HG03442 (cell line): ENCODE measurements at regions not wholly inside any gene's neighbourhood (a gene's known extent, or its start where the extent isn't known, plus 50 kb on each side); places are given as distances from the start of the nearest gene placed in this dataset.

Experiments used
- ATAC-seq: cut with Tn5 transposase; IDR thresholded peaks from one replicate; pipeline ENCODE4 v1.9.1; 2021; ENCODE audit warnings: mild to moderate bottlenecking, moderate library complexity; ENCODE audit not compliant: unreplicated experiment

DNA sequence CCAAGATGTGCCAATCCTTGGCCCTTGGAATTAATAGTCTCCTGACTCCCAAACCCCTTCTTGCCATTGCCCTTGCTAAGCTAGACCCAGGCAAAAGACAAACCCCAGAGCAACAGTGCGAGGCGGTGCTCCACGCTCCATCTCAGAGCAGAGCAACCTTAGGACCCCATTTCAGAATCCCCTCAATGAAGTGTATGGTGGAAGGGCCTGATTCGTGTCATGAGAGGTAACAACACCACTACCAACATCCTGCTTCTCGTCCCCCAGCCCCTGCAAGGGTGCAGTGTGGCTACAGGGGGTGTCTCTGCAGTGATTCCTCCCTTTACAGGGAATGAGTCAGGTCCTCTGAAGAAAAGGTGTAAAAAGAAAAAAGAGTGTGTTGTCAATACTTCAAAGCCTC lies 103.9 kb upstream of the IRF2BP2 start:
- ATAC-seq: no peak

DNA sequence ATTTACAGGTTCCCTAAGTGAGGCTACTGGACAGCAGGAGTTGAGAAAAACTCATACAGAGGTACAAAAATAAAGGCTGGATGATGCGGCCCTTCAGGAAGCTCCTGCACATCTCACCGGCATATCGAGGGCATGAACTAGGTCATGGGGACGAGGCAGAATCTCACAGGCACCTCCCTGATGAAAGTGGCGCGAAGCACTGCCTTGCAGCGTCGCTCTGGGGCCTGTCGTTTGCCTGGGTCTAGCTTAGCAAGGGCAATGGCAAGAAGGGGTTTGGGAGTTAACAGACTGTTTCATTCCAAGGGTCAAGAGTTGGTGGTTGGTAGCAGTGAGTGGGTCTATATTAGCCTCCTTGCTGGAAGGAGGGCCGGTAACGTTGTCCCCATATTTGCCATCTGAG lies 103.5 kb upstream of the IRF2BP2 start:
- no peak for ATAC-seq

DNA sequence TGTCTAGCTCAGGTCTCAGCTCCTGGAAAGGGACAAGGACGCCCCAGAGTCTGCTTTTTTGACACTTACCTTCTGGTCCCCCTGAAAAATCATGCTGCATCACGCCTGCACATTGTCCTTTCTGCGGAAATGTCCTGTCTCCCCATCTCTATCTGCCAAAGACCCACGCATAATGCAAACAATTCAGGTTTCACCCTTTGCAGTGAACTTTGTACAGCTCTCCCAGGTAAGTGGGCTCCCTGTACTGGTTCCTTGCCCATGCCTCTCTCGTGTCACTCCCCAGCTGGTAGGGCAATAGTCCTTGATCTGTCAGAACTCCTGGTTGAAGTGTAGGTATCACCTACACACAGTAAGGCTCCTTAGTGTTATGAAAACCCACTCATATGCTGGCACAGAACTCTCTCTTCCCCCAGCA lies 102.9 kb upstream of the IRF2BP2 start:
- no peak for ATAC-seq

DNA sequence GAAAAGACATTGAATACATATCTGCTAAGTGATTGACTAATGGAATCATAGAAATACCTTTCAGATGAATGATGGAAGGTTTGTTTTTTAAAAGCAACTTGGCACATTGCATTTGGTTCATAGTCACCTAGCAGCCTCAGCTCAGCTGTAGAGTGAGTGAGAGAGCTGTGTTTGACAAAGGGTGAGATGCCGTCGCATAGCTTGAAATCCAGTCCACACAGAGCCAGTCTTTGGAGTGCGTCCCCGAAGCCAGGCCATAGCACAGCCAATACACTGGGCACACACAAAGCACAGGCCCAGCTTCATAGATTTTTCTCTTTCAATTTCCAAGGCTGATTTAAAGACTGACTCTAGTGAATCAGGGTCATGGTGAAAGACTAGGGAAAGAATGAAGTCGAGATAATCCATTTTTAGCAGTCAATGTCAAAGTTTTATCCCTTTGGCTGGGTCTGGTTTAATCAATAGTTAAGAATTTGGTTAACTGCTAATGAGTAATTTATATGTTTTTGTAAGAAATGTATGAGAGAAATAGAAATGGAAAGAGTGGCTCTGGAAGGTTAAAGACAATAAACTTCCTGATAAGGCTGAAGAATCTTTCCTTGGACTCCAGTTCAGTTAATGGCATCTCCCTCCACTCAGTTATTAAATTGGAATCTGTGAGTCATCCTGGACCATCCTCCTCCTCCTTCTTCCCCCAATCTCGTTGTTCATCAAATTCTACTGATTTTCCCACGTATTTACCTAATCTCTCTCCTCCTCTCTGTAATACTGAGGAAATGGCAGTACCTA lies 101.2 kb upstream of the IRF2BP2 start:
- no peak for ATAC-seq

DNA sequence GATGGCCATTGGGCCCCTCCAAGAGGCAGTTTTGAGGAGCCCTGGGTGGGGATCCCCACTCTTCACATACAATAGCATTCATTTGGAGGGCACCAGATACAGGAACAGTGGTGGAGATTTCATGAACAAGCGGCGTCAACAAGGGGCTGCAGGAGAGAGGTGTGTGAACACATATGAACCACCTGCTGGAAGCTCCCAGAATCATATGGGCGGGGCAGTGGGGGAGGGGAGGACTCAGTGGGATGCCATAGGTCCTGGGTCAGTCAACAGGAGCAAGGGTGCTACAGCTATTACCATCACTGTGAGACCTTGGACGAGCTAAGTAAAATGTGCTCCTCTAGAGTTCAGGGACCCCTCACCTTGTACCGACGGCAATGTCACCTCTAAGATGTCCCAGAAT lies 100.4 kb upstream of the IRF2BP2 start:
- no peak for ATAC-seq

DNA sequence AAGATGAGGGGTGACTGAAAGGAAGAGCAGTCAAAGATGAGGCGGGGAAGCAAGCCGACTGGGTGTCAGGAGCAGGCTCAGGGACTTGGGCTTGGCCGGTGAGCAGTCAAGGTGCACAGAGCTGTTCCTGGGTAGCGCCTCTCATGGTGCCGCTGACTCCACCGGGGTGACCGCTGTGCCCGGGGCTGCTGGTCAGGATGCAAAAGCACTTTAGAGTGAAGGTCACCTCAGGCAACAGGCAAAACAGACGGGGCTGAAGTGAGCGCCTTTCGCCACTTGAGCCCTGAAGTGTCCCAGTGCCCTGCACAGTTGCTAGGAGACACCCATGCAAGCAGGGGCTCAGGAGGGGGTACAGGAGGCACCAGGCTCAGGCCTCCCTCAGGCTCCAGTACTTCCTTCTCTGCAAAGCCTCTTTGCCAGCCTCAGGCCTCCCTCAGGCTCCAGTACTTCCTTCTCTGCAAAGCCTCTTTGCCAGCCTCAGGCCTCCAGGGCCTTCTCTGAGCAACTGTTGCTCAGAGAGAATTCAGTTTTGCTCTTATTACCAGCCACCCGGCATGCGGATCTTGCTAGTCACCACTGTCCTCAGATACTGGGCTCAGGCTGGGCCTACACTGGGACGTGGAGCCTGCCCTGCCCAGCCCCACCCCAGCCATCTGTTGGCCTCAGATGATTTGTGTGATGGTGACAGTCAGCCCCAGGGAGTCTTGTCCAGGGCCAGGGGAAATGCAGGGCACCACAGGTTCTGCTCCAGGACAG lies 99.7 kb upstream of the IRF2BP2 start:
- ATAC-seq: no peak

DNA sequence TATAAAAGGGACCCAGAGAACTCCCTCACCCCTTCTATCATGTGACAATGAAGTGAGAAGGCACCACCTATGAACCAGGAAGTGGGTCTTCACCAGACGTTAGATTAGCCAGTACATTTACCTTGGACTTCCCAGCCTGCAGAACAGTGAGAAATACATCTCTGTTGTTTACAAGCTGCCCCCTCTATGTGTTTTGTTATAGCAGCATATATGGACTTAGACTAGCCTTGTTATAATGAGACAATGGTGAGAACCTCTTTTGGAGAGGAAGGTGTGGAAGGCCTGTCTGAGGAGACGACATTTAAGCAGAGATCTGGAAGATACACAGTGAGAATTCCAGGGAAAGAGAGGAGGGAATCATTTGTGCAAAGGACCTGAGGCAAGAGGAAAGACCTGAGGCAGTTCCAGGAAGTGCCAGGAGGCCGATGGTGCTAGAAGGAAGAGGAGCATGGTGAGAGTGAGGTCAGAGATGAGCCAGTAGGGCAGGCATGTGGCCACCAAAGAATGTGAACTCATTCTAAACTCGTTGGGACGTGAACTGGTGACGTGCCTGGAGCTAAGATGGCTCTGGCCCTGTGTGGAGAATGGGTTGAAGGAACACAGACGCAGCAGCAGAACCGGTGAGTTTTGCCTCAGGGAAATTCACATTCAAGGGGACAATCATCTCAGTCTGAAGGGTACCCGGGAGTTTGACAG lies 98.9 kb upstream of the IRF2BP2 start:
- ATAC-seq: no peak

DNA sequence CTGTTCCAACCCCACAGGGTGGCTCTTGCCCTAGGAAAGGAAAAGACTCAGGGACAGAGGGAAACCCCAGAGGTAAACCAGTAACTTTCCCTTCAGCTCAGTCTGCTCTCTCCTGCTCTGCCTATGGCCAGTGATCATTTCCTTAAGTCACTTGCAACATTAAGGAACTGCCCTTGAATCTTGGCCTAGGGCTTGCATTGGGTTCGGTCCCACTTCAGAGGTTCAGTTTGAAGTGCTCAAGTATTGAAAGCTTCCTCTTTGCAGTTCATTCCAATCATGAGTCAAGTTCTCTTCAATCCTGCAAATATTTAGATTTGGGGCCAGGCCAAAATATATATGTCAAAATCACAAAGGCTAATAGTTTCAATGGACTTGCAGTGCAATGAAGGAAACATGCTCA lies 97.7 kb upstream of the IRF2BP2 start:
- no peak for ATAC-seq

DNA sequence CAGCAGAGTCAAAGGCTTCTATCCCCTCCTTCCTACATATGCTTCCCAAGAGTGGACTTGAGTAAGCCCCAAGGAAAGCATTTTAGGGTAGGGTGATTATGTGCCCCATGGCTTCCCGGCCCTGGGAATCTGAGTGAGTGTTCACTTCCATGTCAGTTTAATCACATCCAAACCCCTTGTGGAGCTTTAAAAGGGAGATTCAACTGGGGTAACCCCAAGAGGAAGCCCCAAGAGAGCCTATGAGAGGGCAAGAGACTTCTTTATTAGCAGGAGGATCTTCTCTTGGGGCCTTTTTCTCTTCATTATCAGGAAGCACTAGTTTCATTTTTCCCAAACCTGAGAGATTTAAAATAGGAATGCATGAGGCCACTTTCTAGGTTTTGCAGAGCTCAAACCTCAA lies 97.0 kb upstream of the IRF2BP2 start:
- ATAC-seq: no peak

DNA sequence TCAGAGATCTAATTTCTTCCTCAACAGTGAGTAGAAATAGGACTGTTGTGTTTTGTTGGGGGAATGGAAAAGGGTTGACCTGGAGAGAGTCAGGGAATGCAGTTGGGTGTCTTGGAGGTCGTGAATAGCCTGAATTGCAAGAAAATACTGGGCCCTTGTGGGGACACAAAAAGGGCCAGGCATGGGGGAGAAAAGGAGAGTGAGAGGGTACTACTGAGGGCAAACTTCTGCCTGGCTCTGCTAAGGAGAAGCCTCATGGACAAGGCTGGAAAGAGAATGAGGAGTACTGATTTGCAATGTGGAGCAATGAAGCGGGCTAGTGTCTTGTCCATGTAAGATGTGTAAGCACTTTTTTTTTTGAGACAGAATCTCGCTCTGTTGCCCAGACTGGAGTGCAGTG lies 96.2 kb upstream of the IRF2BP2 start:
- ATAC-seq: no peak

DNA sequence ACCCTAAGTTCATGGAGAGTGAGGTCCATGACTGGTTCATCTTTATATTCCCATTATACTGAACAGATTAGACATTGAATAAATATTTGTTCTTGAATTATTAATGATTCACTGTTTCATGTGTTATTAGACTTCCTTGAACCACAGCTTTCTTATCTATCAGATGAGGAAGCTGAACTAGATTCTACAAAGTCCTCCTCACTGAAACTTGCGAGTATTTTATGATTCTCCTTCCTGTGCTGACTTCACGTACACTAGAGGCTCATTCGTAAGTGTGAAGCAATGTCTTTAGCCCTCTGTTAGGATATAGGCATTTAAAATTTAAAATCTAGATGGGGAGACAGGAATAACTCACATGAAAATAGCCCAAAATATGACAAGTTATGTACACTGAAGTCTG lies 95.6 kb upstream of the IRF2BP2 start:
- no peak for ATAC-seq

DNA sequence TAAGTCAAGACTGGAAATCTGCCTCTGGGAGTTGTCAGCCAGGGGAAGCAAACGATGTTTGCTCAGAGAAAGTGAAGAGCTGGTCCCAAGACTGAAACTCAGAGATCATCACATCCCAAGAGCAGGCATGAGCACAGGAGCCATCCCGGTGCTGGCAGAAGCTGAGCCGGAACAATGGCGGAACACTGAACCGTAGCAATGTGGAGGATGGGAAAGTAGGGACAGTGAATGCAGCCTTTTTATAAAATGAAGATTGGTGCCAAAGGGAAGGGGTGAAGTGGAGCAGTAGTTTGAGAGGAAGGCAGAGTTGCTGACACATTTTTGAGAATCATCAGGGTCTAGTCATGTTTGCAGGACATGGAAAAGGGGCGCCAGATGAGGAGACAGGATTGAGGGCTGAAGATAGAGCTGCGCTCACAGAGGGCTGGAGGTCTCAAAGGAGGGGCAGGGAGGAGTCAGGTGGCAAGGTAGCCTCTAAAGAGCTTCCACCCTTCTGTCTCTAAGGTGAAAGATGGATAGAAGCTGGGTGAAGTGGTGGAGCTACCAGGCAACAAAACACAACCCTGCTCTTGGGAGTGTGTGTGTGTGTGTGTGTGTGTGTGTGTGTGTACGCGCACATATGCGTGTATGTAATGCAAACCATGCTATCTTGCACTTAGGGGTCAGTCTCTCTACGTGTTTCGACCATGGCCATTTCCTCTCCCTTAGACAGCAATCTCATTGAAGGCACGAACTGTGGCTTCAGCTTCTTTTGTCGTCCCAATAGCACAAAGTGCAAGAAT lies 94.3 kb upstream of the IRF2BP2 start:
- ATAC-seq: no peak

DNA sequence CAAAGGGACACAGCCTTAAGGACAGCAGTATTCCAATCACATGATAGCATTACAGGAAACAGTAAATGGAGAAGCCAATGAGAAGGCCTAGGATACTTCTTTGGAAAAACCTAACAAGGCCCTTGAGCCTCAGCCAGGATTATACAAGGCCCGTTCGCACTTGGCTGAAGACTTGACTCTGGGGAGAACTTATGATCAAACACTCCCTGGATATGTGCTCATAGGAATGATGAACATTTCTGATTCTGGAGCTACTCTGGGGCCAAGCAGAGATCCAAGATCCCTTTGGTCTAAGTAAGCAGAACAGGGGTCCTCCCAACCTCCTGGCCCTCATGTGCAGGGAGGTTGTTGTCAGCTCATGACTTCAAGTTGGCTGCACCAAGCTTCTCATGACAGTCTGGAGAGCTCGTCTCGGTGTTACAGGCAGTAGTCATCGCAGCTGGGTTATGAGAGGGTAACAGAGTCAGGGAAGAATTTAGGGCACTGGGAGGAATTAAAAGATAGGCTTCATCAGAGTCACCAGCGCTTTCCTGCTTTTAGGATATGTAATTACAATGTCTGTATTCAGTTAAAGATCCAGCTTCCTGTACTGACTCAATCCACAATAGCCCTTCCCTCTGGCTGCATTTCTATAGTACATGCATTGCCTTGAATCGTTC lies 92.5 kb upstream of the IRF2BP2 start:
- ATAC-seq: no peak

DNA sequence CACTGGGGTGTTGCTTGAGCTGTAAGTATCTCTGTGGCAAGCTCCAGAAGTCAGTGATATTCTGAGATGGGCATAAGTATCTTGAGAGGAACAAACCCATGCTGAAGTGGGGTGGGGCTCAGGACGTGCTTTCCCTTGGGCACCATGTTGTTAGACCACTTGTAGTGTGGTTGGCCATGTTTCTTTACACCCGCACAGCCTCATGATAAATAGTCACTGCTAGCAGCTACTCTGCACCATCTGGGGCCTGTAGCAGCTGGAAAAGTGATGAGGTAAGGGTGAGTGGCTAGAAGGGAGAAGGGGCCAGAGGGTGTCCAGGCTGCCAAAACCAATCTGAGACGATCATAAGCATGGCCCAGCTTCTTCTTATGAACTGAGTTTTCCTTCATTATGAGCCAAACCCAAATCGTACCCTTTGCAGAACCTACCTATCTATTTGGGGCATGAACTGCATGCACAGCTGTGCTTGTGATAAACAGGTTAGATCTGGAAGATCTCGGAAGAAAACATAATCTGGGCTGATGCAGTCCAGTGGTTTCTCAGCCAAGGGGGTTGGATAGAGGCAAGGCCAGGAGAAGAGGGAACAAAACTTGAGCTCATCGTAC lies 91.9 kb upstream of the IRF2BP2 start:
- ATAC-seq: no peak

DNA sequence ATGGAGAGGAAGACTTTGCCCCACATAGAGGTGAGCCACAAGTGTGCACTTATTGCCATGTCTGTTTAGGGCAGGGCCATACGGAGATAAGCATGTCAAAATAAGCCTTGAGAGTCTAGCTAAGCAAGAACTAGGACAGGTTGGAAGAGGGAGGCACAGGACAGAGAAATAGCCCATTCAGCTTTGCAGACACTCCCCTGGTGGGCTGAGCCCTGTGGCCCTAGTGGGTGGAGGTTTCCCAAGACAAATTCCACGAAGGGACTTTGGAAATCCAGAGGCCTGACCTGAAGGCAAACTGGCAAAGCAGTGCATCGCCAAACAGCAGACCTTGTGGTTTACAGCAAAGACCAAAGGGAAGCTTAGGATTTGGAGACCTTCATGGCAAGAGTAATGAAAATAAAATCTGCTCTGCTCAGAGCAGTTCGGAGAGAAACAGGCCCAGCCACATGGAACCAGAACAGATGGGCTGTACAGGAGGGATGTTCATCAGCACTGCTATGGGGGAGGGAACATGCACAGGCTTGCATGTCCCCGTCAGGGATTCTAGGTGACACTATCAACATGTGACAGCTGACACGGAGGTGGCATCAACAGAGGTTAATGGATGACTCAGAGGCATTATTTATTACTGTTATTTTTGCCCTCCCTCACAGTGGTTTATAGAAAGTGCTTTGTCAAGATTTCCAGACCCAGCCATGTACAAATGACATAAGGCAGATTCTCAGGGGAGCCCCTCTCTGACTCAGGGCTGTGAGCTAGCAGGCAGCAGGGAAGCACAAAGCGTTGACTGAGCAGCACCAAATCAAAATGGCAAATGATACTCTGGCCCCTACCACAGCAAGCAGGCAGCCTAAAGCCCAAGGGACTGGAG lies 90.1 kb upstream of the IRF2BP2 start:
- peak; percentile 82 for ATAC-seq

DNA sequence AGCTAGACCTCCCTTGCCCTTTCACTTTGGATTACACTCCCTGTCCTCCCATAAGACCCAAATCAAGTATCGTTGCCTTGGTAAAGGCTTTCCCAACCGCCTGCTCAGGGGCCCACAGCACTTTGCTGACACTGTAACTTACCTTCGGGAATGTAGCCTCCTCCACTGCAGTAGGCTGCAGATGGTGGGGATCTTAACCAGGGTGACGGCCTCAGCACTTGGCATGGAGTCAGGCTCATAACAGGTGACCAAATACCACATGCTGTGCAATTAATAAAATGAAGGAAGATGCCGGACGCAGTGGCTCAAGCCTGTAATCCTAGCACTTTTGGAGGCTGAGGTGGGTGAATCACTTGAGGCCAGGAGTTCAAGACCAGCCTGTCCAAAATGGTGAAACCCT lies 88.7 kb upstream of the IRF2BP2 start:
- no peak for ATAC-seq

DNA sequence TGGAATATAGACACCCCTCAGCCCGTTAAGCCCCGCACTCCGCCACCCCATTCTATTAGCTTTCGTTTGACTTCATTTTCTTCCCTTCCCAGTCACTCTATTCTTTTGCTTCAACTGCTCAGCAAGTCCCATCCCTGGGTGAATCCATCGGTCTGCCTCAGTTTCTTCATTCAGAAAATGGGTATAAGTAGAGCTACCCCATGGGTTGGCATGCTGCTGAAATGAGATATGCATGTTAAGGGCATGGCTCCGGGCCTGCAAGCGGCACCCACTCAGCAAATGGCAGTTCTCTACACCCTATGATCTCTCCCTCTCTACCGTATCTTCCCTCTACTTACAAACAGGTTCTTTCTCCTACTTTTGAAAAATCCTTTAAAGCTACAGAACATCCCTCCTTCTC lies 87.8 kb upstream of the IRF2BP2 start:
- ATAC-seq: no peak

DNA sequence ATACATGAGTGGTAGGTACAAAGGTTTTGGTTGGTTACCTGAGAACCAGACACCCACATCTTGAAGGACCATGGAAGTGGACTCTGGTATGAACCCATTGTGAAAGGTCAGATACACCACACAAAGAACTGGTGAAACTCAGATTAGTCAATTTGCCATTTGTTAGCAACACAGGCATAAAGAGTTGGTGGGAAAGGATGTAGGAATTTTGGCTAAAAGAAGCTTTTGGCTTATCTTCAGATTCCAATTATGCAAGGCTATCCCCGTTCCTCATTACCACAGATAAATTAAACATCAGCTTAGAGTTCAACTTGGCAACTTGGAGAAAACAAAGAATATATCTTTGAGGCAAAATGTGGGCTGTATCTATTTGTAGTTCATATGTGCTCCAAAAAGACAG lies 87.0 kb upstream of the IRF2BP2 start:
- ATAC-seq: no peak

DNA sequence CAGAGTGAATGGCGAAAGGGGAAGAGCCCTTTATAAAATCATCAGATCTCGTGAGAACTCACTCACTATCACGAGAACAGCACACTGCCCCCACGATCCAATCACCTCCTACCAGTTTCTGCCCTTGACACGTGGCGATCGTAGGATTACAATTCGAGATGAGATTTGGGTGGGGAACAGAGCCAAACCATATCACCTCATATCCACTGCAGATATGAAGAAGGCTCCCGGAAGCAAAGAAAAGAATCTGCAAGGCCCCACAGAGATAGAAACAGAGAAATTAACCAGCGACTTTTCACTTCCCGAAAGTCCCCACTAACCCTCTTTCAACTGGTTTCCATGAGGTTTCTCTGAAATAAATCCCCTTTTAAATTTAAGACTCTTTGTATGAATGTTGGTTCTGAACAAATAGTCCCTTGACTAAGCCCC lies 86.2 kb upstream of the IRF2BP2 start:
- no peak for ATAC-seq
